ENCODE measurements at regions not wholly inside any gene's neighbourhood (a gene's known extent, or its start where the extent isn't known, plus 50 kb on each side); places are given as distances from the start of the nearest gene placed in this dataset.

GRCh38 chr3:76501315-76501714, 538.6 kb upstream of the ROBO2 start:
- H3K79me1 ChIP-seq (ENCODE audit: low read depth, low read length) = no peaks in the 10 kb centered on the region
- H4K8ac ChIP-seq (ENCODE audit: low read depth, low read length) = no peak overlapping the region
- WGBS, 2 donors (ENCODE audit: extremely low coverage in 2 of 2, insufficient read length in 2 of 2, insufficient replicate concordance in 1 of 2) = no CpG with 5 or more reads among the region's 1 CpG
- H2AFZ ChIP-seq (ENCODE audit: low read length) = no peak overlapping the region
- no peak overlapping the region for H3K4me2 ChIP-seq (ENCODE audit: insufficient read depth, low read length, poor library complexity, severe bottlenecking)
- no peaks in the 10 kb centered on the region for H3K27me3 ChIP-seq (ENCODE audit: control insufficient read depth in 3 of 3, insufficient read depth in 3 of 3, low read depth in 1 of 3, low read length in 3 of 3)
- DNase-seq (ENCODE audit: low spot score) = no peak
- H2BK5ac ChIP-seq (ENCODE audit: low read length) = no peak overlapping the region
- no peak overlapping the region for H3K4me3 ChIP-seq (ENCODE audit: low read length in 2 of 2)
- H3K18ac ChIP-seq (ENCODE audit: low read length) = no peak overlapping the region
- H2BK120ac ChIP-seq (ENCODE audit: low read depth, low read length) = no peak overlapping the region
- H3K14ac ChIP-seq (ENCODE audit: low read length) = no peak overlapping the region
- no peak overlapping the region for H3K9ac ChIP-seq (ENCODE audit: low read depth, low read length, poor library complexity)
- no peak overlapping the region for H4K91ac ChIP-seq (ENCODE audit: low read depth, low read length, poor library complexity)
- no peak overlapping the region for H2BK12ac ChIP-seq (ENCODE audit: low read length)
- H3K4me1 ChIP-seq (ENCODE audit: control insufficient read depth in 2 of 2, insufficient read depth in 1 of 2, low read depth in 1 of 2, low read length in 2 of 2) = no peaks in the 10 kb centered on the region
- no peaks in the 10 kb centered on the region for H3K36me3 ChIP-seq (replicated peaks in 1 of 2; ENCODE audit: control insufficient read depth in 2 of 2, insufficient read depth in 2 of 2, low read length in 2 of 2)
- no peak overlapping the region for H2AK5ac ChIP-seq (ENCODE audit: low read depth, low read length)
- no peaks in the 10 kb centered on the region for H3K9me3 ChIP-seq (replicated peaks in 1 of 2; ENCODE audit: control insufficient read depth in 2 of 2, insufficient read depth in 1 of 2, low read depth in 1 of 2, low read length in 2 of 2)
- H3K27ac ChIP-seq (replicated peaks; ENCODE audit: low read length) = no peak overlapping the region
- no peak overlapping the region for H2BK15ac ChIP-seq (ENCODE audit: low read length)
- no peak overlapping the region for H3K23ac ChIP-seq (ENCODE audit: low read depth, low read length, poor library complexity)
- no peak overlapping the region for H3K4ac ChIP-seq (ENCODE audit: low read length)

- Histone ChIP-seq H3K14ac (ENCODE audit: low read length) (no peak overlapping the region), H3K4me2 (ENCODE audit: insufficient read depth, low read length, poor library complexity, severe bottlenecking) (no peak overlapping the region), H3K4ac (ENCODE audit: low read length) (no peak overlapping the region), H3K23ac (ENCODE audit: low read depth, low read length, poor library complexity) (no peak overlapping the region), H4K91ac (ENCODE audit: low read depth, low read length, poor library complexity) (no peak overlapping the region), H4K8ac (ENCODE audit: low read depth, low read length) (no peak overlapping the region), H2AFZ (ENCODE audit: low read length) (no peak overlapping the region), H3K4me3 (ENCODE audit: low read length in 2 of 2) (no peak overlapping the region), H2BK120ac (ENCODE audit: low read depth, low read length) (no peak overlapping the region), H3K18ac (ENCODE audit: low read length) (no peak overlapping the region), H3K9me3 (replicated peaks in 1 of 2; ENCODE audit: control insufficient read depth in 2 of 2, insufficient read depth in 1 of 2, low read depth in 1 of 2, low read length in 2 of 2) (no peaks in the 10 kb centered on the region), H3K27me3 (ENCODE audit: control insufficient read depth in 3 of 3, insufficient read depth in 3 of 3, low read depth in 1 of 3, low read length in 3 of 3) (no peaks in the 10 kb centered on the region), H2BK15ac (ENCODE audit: low read length) (no peak overlapping the region), H3K79me1 (ENCODE audit: low read depth, low read length) (no peaks in the 10 kb centered on the region), H3K27ac (replicated peaks; ENCODE audit: low read length) (no peak overlapping the region), H3K36me3 (replicated peaks in 1 of 2; ENCODE audit: control insufficient read depth in 2 of 2, insufficient read depth in 2 of 2, low read length in 2 of 2) (no peaks in the 10 kb centered on the region), H2AK5ac (ENCODE audit: low read depth, low read length) (no peak overlapping the region), H2BK12ac (ENCODE audit: low read length) (no peak overlapping the region), H3K4me1 (ENCODE audit: control insufficient read depth in 2 of 2, insufficient read depth in 1 of 2, low read depth in 1 of 2, low read length in 2 of 2) (no peaks in the 10 kb centered on the region), H2BK5ac (ENCODE audit: low read length) (no peak overlapping the region), H3K9ac (ENCODE audit: low read depth, low read length, poor library complexity) (no peak overlapping the region)
- DNase-seq (ENCODE audit: low spot score) = no peak
These were observed 537.8 kb upstream of the ROBO2 start for GRCh38 chr3:76502076-76502475.

DNA sequence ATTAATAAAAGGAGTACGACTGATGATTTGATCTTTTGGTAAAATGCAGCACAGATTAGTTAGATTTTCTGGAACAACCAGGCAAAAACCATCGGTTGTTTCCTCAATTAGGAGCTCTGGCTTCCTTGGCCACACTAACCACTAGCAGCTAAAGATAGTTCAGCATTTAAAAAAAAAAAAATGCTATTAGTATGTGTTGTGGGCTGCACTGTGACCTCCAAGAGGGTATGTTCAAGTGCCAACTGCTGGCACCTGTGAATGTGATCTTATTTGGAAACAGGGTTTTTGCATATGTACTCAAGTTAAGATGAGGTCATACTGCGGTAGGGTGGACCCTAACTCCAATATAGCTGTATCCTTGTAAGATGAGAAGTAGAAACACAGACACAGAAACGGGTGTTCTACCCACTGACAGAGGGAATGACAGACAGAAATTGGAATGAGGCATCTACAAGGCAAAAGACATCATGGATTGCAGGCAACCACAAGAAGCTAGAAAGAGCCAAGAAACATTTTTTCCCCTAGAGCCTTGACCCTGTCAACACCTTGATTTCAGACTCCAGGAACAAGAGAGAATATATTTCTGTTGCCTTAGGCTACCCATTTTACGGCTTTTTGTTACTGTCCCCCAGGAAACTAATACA, 534.6 kb upstream of the ROBO2 start:
- Histone ChIP-seq H3K4me2 (ENCODE audit: insufficient read depth, low read length, poor library complexity, severe bottlenecking) (no peak overlapping the region), H2BK12ac (ENCODE audit: low read length) (no peak overlapping the region), H2BK15ac (ENCODE audit: low read length) (no peak overlapping the region), H3K4me1 (ENCODE audit: control insufficient read depth in 2 of 2, insufficient read depth in 1 of 2, low read depth in 1 of 2, low read length in 2 of 2) (no peaks in the 10 kb centered on the region), H3K18ac (ENCODE audit: low read length) (no peak overlapping the region), H3K4me3 (ENCODE audit: low read length in 2 of 2) (no peak overlapping the region), H3K27ac (replicated peaks; ENCODE audit: low read length) (no peak overlapping the region), H4K91ac (ENCODE audit: low read depth, low read length, poor library complexity) (no peak overlapping the region), H3K14ac (ENCODE audit: low read length) (no peak overlapping the region), H3K27me3 (ENCODE audit: control insufficient read depth in 3 of 3, insufficient read depth in 3 of 3, low read depth in 1 of 3, low read length in 3 of 3) (no peaks in the 10 kb centered on the region), H2BK120ac (ENCODE audit: low read depth, low read length) (no peak overlapping the region), H3K4ac (ENCODE audit: low read length) (no peak overlapping the region), H3K79me1 (ENCODE audit: low read depth, low read length) (no peaks in the 10 kb centered on the region), H2AK5ac (ENCODE audit: low read depth, low read length) (no peak overlapping the region), H3K9ac (ENCODE audit: low read depth, low read length, poor library complexity) (no peak overlapping the region), H2BK5ac (ENCODE audit: low read length) (no peak overlapping the region), H3K23ac (ENCODE audit: low read depth, low read length, poor library complexity) (no peak overlapping the region), H3K36me3 (replicated peaks in 1 of 2; ENCODE audit: control insufficient read depth in 2 of 2, insufficient read depth in 2 of 2, low read length in 2 of 2) (no peaks in the 10 kb centered on the region), H4K8ac (ENCODE audit: low read depth, low read length) (no peak overlapping the region), H2AFZ (ENCODE audit: low read length) (no peak overlapping the region), H3K9me3 (replicated peaks in 1 of 2; ENCODE audit: control insufficient read depth in 2 of 2, insufficient read depth in 1 of 2, low read depth in 1 of 2, low read length in 2 of 2) (no peaks in the 10 kb centered on the region)
- DNase-seq (ENCODE audit: low spot score) = no peak
- WGBS, 2 donors (ENCODE audit: extremely low coverage in 2 of 2, insufficient read length in 2 of 2, insufficient replicate concordance in 1 of 2) = no CpG with 5 or more reads among the region's 5 CpGs

- no peak overlapping the region for H2BK5ac ChIP-seq (ENCODE audit: low read length)
These were observed 530.6 kb upstream of the ROBO2 start for GRCh38 chr3:76509179-76509830.

More at GRCh38 chr3:76509179-76509830, 530.6 kb upstream of the ROBO2 start:
- Histone ChIP-seq H3K79me1 (ENCODE audit: low read depth, low read length) (no peaks in the 10 kb centered on the region), H4K91ac (ENCODE audit: low read depth, low read length, poor library complexity) (no peak overlapping the region), H3K14ac (ENCODE audit: low read length) (no peak overlapping the region), H3K4ac (ENCODE audit: low read length) (no peak overlapping the region), H2BK120ac (ENCODE audit: low read depth, low read length) (no peak overlapping the region), H3K23ac (ENCODE audit: low read depth, low read length, poor library complexity) (no peak overlapping the region), H2AK5ac (ENCODE audit: low read depth, low read length) (no peak overlapping the region), H3K36me3 (replicated peaks in 1 of 2; ENCODE audit: control insufficient read depth in 2 of 2, insufficient read depth in 2 of 2, low read length in 2 of 2) (no peaks in the 10 kb centered on the region), H2BK15ac (ENCODE audit: low read length) (no peak overlapping the region), H3K4me1 (ENCODE audit: control insufficient read depth in 2 of 2, insufficient read depth in 1 of 2, low read depth in 1 of 2, low read length in 2 of 2) (no peaks in the 10 kb centered on the region), H3K18ac (ENCODE audit: low read length) (no peak overlapping the region), H2BK12ac (ENCODE audit: low read length) (no peak overlapping the region), H3K4me2 (ENCODE audit: insufficient read depth, low read length, poor library complexity, severe bottlenecking) (no peak overlapping the region), H3K9ac (ENCODE audit: low read depth, low read length, poor library complexity) (no peak overlapping the region), H3K27ac (replicated peaks; ENCODE audit: low read length) (no peak overlapping the region), H4K8ac (ENCODE audit: low read depth, low read length) (no peak overlapping the region), H3K27me3 (ENCODE audit: control insufficient read depth in 3 of 3, insufficient read depth in 3 of 3, low read depth in 1 of 3, low read length in 3 of 3) (no peaks in the 10 kb centered on the region), H2AFZ (ENCODE audit: low read length) (no peak overlapping the region), H3K9me3 (replicated peaks in 1 of 2; ENCODE audit: control insufficient read depth in 2 of 2, insufficient read depth in 1 of 2, low read depth in 1 of 2, low read length in 2 of 2) (no peaks in the 10 kb centered on the region), H3K4me3 (ENCODE audit: low read length in 2 of 2) (no peak overlapping the region)
- no peak for DNase-seq (ENCODE audit: low spot score)
- no CpG with 5 or more reads among the region's 9 CpGs for WGBS, 2 donors (ENCODE audit: extremely low coverage in 2 of 2, insufficient read length in 2 of 2, insufficient replicate concordance in 1 of 2)

Measured in neuronal stem cell (in vitro differentiated cells).